Lower leg skin (tissue), 3 donors: ENCODE measurements at regions not wholly inside any gene's neighbourhood (a gene's known extent, or its start where the extent isn't known, plus 50 kb on each side); places are given as distances from the start of the nearest gene placed in this dataset.

Source experiments
- CTCF ChIP-seq, 3 donors: fragments of 450-650 bp; IDR thresholded peaks; one replicate each; pipeline ENCODE4 v1.5.1; 2016; ENCODE audit warnings: antibody characterized with exemption in 3 of 3, mild to moderate bottlenecking in 3 of 3, moderate library complexity in 2 of 3
- POLR2A ChIP-seq, 2 donors: fragments of 450-650 bp; IDR thresholded peaks; one replicate each; pipeline ENCODE4 v1.6.1; 2016 to 2017; ENCODE audit warnings: antibody characterized with exemption in 2 of 2, mild to moderate bottlenecking in 1 of 2, moderate library complexity in 1 of 2

- TF ChIP-seq CTCF (IDR thresholded peaks at IDR 0.05) (no peak), POLR2A (IDR thresholded peaks at IDR 0.05) (no peak)
Observed at GRCh38 chr4:41405464-41406112, 132.4 kb upstream of the LIMCH1 start.
